GM12865 (cell line): ENCODE measurements at regions not wholly inside any gene's neighbourhood (a gene's known extent, or its start where the extent isn't known, plus 50 kb on each side); places are given as distances from the start of the nearest gene placed in this dataset.

Source experiments
- DNase-seq: peaks from one replicate; pipeline ENCODE4 v3.0.0; 2010; ENCODE audit warnings: low read depth
- H3K4me3 ChIP-seq: 2 replicates; pipeline ENCODE4 v1.5.1; 2011; ENCODE audit warnings: mild to moderate bottlenecking, low read depth, low read length, control low read depth
- CTCF ChIP-seq: IDR thresholded peaks from 2 replicates; pipeline ENCODE4 v1.5.1; 2011; ENCODE audit warnings: low read length, control low read depth, low read depth, inconsistent platforms; ENCODE audit not compliant: insufficient read depth; ENCODE audit errors: missing control alignments

GRCh38 chr5:56479126-56479525 lies 246.0 kb upstream of the ANKRD55 start:
- TF ChIP-seq CTCF, result no peak
- no peak for DNase-seq
- H3K4me3 ChIP-seq, result no peak overlapping the region

DNA sequence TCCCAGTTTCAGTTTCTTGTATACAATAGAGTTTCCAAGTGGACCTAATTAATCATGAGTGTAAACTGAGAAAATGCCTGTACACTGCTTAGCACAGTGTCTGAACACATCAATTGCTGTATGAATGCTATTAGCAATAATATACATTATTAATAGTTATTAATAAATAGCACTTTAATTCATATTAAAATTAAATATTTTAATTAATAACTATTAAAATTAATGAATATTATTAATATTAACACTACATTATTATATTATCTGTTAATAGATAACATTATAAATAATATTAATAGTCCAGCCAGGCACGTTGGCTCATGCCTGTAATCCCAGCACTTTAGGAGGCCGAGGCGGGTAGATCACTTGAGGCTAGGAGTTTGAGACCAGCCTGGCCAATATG lies 244.9 kb upstream of the ANKRD55 start:
- DNase-seq, result no peak
- no peak overlapping the region for H3K4me3 ChIP-seq
- TF ChIP-seq CTCF, result no peak

GRCh38 chr5:56476487-56476856 lies 243.3 kb upstream of the ANKRD55 start:
- no peak for TF ChIP-seq CTCF
- no peak for DNase-seq
- no peak overlapping the region for H3K4me3 ChIP-seq

- DNase-seq, result no peak
- no peak for TF ChIP-seq CTCF
- no peak overlapping the region for H3K4me3 ChIP-seq
Measured at GRCh38 chr5:56475689-56476486, 242.8 kb upstream of the ANKRD55 start.

DNA sequence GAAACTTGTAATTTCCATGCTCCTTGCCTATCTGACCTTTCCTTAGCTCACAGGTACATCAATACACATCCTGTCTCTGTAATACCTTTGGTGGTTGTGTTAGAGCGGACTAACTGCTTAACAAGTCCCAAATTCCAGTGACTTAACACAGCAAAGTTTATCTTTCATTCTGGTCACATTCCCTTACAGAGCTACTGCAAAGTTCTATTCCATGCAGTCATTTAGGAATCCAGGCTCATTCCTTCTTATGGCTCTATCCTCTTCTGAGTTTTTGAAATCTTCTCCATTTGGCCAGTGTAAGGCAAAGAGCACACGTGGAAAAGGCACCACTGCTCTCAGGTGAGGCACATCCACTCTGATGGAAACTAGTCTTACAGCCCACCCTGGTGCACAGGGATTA lies 238.6 kb upstream of the ANKRD55 start:
- no peak for TF ChIP-seq CTCF
- no peak overlapping the region for H3K4me3 ChIP-seq
- no peak for DNase-seq

DNA sequence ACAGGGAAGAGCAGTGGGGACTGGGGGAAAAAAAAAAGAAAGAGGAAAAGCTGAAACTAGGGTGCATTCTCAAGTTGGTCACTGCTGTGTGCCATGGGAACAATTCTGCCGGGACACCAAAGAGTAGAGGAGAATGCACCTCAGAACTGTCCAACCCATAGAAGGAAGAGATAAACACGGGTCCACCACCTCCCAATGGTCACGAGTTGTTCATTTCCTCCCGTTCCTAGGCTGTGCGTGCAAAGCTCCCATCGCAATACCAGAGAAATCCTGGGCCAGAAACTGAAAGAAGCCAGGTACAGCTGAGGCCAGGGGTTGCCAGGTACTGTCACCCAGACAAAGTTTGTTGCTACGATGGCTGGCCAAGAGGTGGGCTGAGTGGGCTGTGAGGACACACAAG lies 236.9 kb upstream of the ANKRD55 start:
- H3K4me3 ChIP-seq, result no peak overlapping the region
- DNase-seq, result no peak
- TF ChIP-seq CTCF, result no peak

DNA sequence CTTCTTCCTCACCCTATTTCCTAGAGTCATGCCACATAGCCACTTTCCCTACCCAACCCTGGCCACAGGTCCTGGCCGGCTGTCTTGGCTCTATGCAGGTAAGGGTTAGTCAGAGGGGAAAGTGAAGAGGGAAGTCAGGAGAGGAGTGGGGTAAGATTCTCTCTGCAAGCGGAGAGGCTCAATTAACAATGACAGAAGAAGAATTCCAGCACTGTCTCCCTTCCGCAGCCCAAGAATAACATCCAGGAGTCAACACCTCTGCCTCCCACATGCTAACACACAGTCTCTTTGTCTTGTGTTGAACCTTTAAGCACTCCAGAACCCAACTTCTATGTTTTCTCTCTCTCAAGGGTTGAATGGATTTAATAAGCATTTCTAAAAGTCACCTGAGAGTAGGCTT lies 235.1 kb upstream of the ANKRD55 start:
- no peak for DNase-seq
- no peak for TF ChIP-seq CTCF
- H3K4me3 ChIP-seq, result no peak overlapping the region
